ENCODE measurements at regions not wholly inside any gene's neighbourhood (a gene's known extent, or its start where the extent isn't known, plus 50 kb on each side); places are given as distances from the start of the nearest gene placed in this dataset.

DNA sequence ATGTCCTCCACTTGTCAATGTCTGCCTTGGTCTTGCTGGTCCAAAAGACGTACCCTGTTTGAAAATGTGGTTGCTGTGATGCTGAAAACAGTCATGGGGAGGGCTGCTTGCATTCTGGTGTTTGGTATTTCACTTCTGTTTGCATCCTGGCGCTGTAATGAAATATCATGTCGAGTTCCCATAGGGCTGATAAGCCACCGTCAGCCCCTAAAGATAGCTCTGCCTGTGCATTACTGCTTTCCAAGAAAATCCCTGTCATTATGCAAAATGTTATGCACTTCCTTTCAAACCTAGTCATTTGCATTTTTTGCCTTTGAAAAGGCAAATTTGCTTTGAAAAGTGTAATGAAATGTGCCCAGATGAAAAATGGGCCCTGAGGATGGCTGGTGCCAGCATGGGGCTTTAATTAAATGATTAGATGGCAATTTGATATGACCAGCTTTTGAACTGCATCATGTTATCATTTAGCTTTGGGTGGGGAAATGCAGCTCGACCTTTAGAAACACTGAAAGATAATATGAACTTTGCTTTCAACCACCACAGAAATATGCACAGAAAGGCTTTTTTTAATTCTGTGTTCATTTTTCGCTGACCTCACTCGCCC lies 374.4 kb upstream of the SGCD start:
- no peak overlapping the region for H3K27ac Mint-ChIP-seq

DNA sequence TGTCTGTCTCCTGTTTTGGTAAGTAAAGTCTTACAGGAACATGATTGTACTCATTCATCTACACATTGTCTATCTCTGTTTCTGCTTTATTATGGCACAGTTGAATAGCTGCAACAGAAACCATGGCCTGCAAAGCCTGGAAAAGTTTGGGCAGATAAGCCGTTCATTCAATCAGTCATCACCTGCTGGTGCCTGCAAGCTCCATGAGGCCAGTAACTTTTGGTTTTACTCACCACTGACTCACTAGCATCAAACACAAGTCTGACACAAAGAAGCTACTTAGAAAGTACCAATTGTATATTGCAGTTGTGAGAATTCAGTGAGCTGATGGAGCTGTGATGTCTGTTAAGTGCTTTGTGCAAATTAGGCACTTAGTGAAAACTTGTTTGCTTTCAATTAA lies 373.6 kb upstream of the SGCD start:
- H3K4me3 Mint-ChIP-seq, result no peak overlapping the region
- no peaks in the 10 kb centered on the region for H3K36me3 Mint-ChIP-seq
- H3K9me3 Mint-ChIP-seq, result no peaks in the 10 kb centered on the region
- TF ChIP-seq SMAD3 (CRISPR knock-in tag; IDR thresholded peaks at IDR 0.05; ENCODE audit: borderline replicate concordance), result no peak
- no peak for TF ChIP-seq ZNF317 (CRISPR knock-in tag; IDR thresholded peaks at IDR 0.05; ENCODE audit: borderline replicate concordance, low read depth)
- no peak for TF ChIP-seq IRF2 (CRISPR knock-in tag; IDR thresholded peaks at IDR 0.05; ENCODE audit: borderline replicate concordance, low read depth)
- no peak for TF ChIP-seq ZNF232 (CRISPR knock-in tag; IDR thresholded peaks at IDR 0.05)
- TF ChIP-seq ZNF138 (CRISPR knock-in tag; conservative IDR thresholded peaks at IDR 0.05), result no peak
- H3K27ac Mint-ChIP-seq, result no peak overlapping the region
- no peak for DNase-seq (ENCODE audit: low spot score)
- no peak for ATAC-seq
- H3K27me3 Mint-ChIP-seq (ENCODE audit: low read depth), result no peaks in the 10 kb centered on the region
- POLR2A ChIA-PET, result no interaction called here
- peaks cover 30% of the 10 kb centered on the region for H3K4me1 Mint-ChIP-seq
- CTCF ChIA-PET, result interaction anchor here (0.9 to 1.2 kb wide), 2 partner anchors 10 to 253 kb away, joined by 3 to 5 read pairs; no protein-coding TSS in a partner anchor

More for the DNA sequence above, 374.4 kb upstream of the SGCD start:
- Mint-ChIP-seq H3K4me1 (peaks cover 30% of the 10 kb centered on the region), H3K9me3 (no peaks in the 10 kb centered on the region), H3K27me3 (ENCODE audit: low read depth) (no peaks in the 10 kb centered on the region), H3K4me3 (no peak overlapping the region), H3K36me3 (no peaks in the 10 kb centered on the region)
- ATAC-seq, result no peak
- CTCF ChIA-PET, result interaction anchor here (1.0 to 1.2 kb wide), 2 partner anchors 9 kb away, joined by 3 to 5 read pairs; no protein-coding TSS in a partner anchor
- no peak for DNase-seq (ENCODE audit: low spot score)
- TF ChIP-seq, protein P1, sequence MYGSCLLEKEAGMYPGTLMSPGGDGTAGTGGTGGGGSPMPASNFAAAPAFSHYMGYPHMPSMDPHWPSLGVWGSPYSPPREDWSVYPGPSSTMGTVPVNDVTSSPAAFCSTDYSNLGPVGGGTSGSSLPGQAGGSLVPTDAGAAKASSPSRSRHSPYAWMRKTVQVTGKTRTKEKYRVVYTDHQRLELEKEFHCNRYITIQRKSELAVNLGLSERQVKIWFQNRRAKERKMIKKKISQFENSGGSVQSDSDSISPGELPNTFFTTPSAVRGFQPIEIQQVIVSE (CRISPR knock-in tag; IDR thresholded peaks at IDR 0.05; ENCODE audit: borderline replicate concordance), result no peak
- TF ChIP-seq ESRRA (CRISPR knock-in tag; IDR thresholded peaks at IDR 0.05; ENCODE audit: borderline replicate concordance), result no peak
- TF ChIP-seq ZBTB21 (CRISPR knock-in tag; IDR thresholded peaks at IDR 0.05; ENCODE audit: borderline replicate concordance), result no peak
- TF ChIP-seq, protein P2, sequence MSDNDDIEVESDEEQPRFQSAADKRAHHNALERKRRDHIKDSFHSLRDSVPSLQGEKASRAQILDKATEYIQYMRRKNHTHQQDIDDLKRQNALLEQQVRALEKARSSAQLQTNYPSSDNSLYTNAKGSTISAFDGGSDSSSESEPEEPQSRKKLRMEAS (CRISPR knock-in tag; IDR thresholded peaks at IDR 0.05), result no peak
- TF ChIP-seq ZNF121 (CRISPR knock-in tag; IDR thresholded peaks at IDR 0.05), result no peak
- TF ChIP-seq NFYB (CRISPR knock-in tag; conservative IDR thresholded peaks at IDR 0.05; ENCODE audit: low read depth), result no peak
- TF ChIP-seq TEAD4 (CRISPR knock-in tag; IDR thresholded peaks at IDR 0.05), result no peak
- no peak for TF ChIP-seq MXD4 (CRISPR knock-in tag; IDR thresholded peaks at IDR 0.05; ENCODE audit: borderline replicate concordance)
- TF ChIP-seq NR2C2 (CRISPR knock-in tag; IDR thresholded peaks at IDR 0.05), result no peak
- no peak for TF ChIP-seq CREB1 (CRISPR knock-in tag; IDR thresholded peaks at IDR 0.05)
- TF ChIP-seq FOXP1 (CRISPR knock-in tag; IDR thresholded peaks at IDR 0.05; ENCODE audit: borderline replicate concordance), result no peak
- TF ChIP-seq ELF4 (CRISPR knock-in tag; IDR thresholded peaks at IDR 0.05; ENCODE audit: low read depth), result no peak
- no peak for TF ChIP-seq HMGA2 (CRISPR knock-in tag; IDR thresholded peaks at IDR 0.05)
- TF ChIP-seq, protein P3, sequence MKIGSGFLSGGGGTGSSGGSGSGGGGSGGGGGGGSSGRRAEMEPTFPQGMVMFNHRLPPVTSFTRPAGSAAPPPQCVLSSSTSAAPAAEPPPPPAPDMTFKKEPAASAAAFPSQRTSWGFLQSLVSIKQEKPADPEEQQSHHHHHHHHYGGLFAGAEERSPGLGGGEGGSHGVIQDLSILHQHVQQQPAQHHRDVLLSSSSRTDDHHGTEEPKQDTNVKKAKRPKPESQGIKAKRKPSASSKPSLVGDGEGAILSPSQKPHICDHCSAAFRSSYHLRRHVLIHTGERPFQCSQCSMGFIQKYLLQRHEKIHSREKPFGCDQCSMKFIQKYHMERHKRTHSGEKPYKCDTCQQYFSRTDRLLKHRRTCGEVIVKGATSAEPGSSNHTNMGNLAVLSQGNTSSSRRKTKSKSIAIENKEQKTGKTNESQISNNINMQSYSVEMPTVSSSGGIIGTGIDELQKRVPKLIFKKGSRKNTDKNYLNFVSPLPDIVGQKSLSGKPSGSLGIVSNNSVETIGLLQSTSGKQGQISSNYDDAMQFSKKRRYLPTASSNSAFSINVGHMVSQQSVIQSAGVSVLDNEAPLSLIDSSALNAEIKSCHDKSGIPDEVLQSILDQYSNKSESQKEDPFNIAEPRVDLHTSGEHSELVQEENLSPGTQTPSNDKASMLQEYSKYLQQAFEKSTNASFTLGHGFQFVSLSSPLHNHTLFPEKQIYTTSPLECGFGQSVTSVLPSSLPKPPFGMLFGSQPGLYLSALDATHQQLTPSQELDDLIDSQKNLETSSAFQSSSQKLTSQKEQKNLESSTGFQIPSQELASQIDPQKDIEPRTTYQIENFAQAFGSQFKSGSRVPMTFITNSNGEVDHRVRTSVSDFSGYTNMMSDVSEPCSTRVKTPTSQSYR (CRISPR knock-in tag; IDR thresholded peaks at IDR 0.05), result no peak
- TF ChIP-seq, protein P4, sequence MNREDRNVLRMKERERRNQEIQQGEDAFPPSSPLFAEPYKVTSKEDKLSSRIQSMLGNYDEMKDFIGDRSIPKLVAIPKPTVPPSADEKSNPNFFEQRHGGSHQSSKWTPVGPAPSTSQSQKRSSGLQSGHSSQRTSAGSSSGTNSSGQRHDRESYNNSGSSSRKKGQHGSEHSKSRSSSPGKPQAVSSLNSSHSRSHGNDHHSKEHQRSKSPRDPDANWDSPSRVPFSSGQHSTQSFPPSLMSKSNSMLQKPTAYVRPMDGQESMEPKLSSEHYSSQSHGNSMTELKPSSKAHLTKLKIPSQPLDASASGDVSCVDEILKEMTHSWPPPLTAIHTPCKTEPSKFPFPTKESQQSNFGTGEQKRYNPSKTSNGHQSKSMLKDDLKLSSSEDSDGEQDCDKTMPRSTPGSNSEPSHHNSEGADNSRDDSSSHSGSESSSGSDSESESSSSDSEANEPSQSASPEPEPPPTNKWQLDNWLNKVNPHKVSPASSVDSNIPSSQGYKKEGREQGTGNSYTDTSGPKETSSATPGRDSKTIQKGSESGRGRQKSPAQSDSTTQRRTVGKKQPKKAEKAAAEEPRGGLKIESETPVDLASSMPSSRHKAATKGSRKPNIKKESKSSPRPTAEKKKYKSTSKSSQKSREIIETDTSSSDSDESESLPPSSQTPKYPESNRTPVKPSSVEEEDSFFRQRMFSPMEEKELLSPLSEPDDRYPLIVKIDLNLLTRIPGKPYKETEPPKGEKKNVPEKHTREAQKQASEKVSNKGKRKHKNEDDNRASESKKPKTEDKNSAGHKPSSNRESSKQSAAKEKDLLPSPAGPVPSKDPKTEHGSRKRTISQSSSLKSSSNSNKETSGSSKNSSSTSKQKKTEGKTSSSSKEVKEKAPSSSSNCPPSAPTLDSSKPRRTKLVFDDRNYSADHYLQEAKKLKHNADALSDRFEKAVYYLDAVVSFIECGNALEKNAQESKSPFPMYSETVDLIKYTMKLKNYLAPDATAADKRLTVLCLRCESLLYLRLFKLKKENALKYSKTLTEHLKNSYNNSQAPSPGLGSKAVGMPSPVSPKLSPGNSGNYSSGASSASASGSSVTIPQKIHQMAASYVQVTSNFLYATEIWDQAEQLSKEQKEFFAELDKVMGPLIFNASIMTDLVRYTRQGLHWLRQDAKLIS (CRISPR knock-in tag; IDR thresholded peaks at IDR 0.05; ENCODE audit: borderline replicate concordance), result no peak
- TF ChIP-seq, protein P5, sequence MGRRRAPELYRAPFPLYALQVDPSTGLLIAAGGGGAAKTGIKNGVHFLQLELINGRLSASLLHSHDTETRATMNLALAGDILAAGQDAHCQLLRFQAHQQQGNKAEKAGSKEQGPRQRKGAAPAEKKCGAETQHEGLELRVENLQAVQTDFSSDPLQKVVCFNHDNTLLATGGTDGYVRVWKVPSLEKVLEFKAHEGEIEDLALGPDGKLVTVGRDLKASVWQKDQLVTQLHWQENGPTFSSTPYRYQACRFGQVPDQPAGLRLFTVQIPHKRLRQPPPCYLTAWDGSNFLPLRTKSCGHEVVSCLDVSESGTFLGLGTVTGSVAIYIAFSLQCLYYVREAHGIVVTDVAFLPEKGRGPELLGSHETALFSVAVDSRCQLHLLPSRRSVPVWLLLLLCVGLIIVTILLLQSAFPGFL (CRISPR knock-in tag; IDR thresholded peaks at IDR 0.05; ENCODE audit: borderline replicate concordance), result no peak
- no peak for TF ChIP-seq SOX15 (CRISPR knock-in tag; IDR thresholded peaks at IDR 0.05)
- POLR2A ChIA-PET, result no interaction called here
